ENCODE measurements at regions not wholly inside any gene's neighbourhood (a gene's known extent, or its start where the extent isn't known, plus 50 kb on each side); places are given as distances from the start of the nearest gene placed in this dataset.

- H3K27me3 Mint-ChIP-seq: no peaks in the 10 kb centered on the region
- H3K36me3 Mint-ChIP-seq: no peaks in the 10 kb centered on the region
- no peaks in the 10 kb centered on the region for H3K9me3 Mint-ChIP-seq (ENCODE audit: low read depth)
- H3K4me3 Mint-ChIP-seq: no peak overlapping the region
- DNase-seq: no peak
- no peak for ATAC-seq
- CTCF ChIA-PET: no interaction called here
- no peaks in the 10 kb centered on the region for H3K4me1 Mint-ChIP-seq
- no peak overlapping the region for H3K27ac Mint-ChIP-seq
These were observed 162.1 kb downstream of the C3orf38 start for GRCh38 chr3:88311826-88312225.

- CTCF ChIA-PET: no interaction called here
- Mint-ChIP-seq H3K36me3 (no peaks in the 10 kb centered on the region), H3K4me3 (no peak overlapping the region), H3K27ac (no peak overlapping the region), H3K9me3 (ENCODE audit: low read depth) (no peaks in the 10 kb centered on the region), H3K4me1 (no peaks in the 10 kb centered on the region), H3K27me3 (no peaks in the 10 kb centered on the region)
- ATAC-seq (no peak), DNase-seq (no peak)
These were observed 162.5 kb downstream of the C3orf38 start for GRCh38 chr3:88312256-88312655.

- Mint-ChIP-seq H3K36me3 (no peaks in the 10 kb centered on the region), H3K27ac (no peak overlapping the region), H3K27me3 (no peaks in the 10 kb centered on the region), H3K4me3 (no peak overlapping the region), H3K9me3 (ENCODE audit: low read depth) (no peaks in the 10 kb centered on the region), H3K4me1 (no peaks in the 10 kb centered on the region)
- CTCF ChIA-PET: no interaction called here
- DNase-seq (no peak), ATAC-seq (no peak)
These were observed 168.3 kb downstream of the C3orf38 start for GRCh38 chr3:88318067-88318466.

- Mint-ChIP-seq H3K27me3 (no peaks in the 10 kb centered on the region), H3K4me3 (no peak overlapping the region), H3K36me3 (no peaks in the 10 kb centered on the region), H3K27ac (no peak overlapping the region), H3K9me3 (ENCODE audit: low read depth) (no peaks in the 10 kb centered on the region), H3K4me1 (no peaks in the 10 kb centered on the region)
- CTCF ChIA-PET: no interaction called here
- ATAC-seq (no peak), DNase-seq (no peak)
These were observed 171.7 kb downstream of the C3orf38 start for GRCh38 chr3:88321363-88322050.

- CTCF ChIA-PET: no interaction called here
These were observed 175.0 kb downstream of the C3orf38 start for GRCh38 chr3:88324788-88325187.

GRCh38 chr3:88334187-88334868 is 184.6 kb downstream of the C3orf38 start:
- DNase-seq (no peak), ATAC-seq (no peak)
- H3K36me3 Mint-ChIP-seq: no peaks in the 10 kb centered on the region
- H3K27ac Mint-ChIP-seq: no peak overlapping the region
- H3K4me3 Mint-ChIP-seq: no peak overlapping the region
- H3K27me3 Mint-ChIP-seq: no peaks in the 10 kb centered on the region
- H3K9me3 Mint-ChIP-seq (ENCODE audit: low read depth): peaks cover 7% of the 10 kb centered on the region
- no peaks in the 10 kb centered on the region for H3K4me1 Mint-ChIP-seq
- CTCF ChIA-PET: no interaction called here

More at GRCh38 chr3:88324788-88325187, 175.0 kb downstream of the C3orf38 start:
- H3K27ac Mint-ChIP-seq: no peak overlapping the region
- no peaks in the 10 kb centered on the region for H3K4me1 Mint-ChIP-seq
- H3K4me3 Mint-ChIP-seq: no peak overlapping the region
- no peaks in the 10 kb centered on the region for H3K36me3 Mint-ChIP-seq
- no peak for ATAC-seq
- no peaks in the 10 kb centered on the region for H3K27me3 Mint-ChIP-seq
- no peaks in the 10 kb centered on the region for H3K9me3 Mint-ChIP-seq (ENCODE audit: low read depth)
- DNase-seq: no peak

GRCh38 chr3:88336894-88337293 is 187.1 kb downstream of the C3orf38 start:
- Mint-ChIP-seq H3K27ac (no peak overlapping the region), H3K36me3 (no peaks in the 10 kb centered on the region), H3K9me3 (ENCODE audit: low read depth) (peaks cover 7% of the 10 kb centered on the region), H3K4me3 (no peak overlapping the region), H3K27me3 (no peaks in the 10 kb centered on the region), H3K4me1 (no peaks in the 10 kb centered on the region)
- no peak for DNase-seq
- no peak for ATAC-seq
- CTCF ChIA-PET: no interaction called here

GRCh38 chr3:88343264-88343663 is 193.5 kb downstream of the C3orf38 start:
- DNase-seq (no peak), ATAC-seq (no peak)
- no peaks in the 10 kb centered on the region for H3K36me3 Mint-ChIP-seq
- no peaks in the 10 kb centered on the region for H3K27me3 Mint-ChIP-seq
- CTCF ChIA-PET: no interaction called here
- H3K4me3 Mint-ChIP-seq: no peak overlapping the region
- H3K9me3 Mint-ChIP-seq (ENCODE audit: low read depth): no peaks in the 10 kb centered on the region
- no peak overlapping the region for H3K27ac Mint-ChIP-seq
- H3K4me1 Mint-ChIP-seq: no peaks in the 10 kb centered on the region

- no peaks in the 10 kb centered on the region for H3K9me3 Mint-ChIP-seq (ENCODE audit: low read depth)
- H3K4me3 Mint-ChIP-seq: no peak overlapping the region
- no peaks in the 10 kb centered on the region for H3K27me3 Mint-ChIP-seq
- H3K36me3 Mint-ChIP-seq: no peaks in the 10 kb centered on the region
- no peaks in the 10 kb centered on the region for H3K4me1 Mint-ChIP-seq
- CTCF ChIA-PET: no interaction called here
- no peak overlapping the region for H3K27ac Mint-ChIP-seq
- DNase-seq (no peak), ATAC-seq (no peak)
These were observed 196.9 kb downstream of the C3orf38 start for GRCh38 chr3:88346643-88347042.

GRCh38 chr3:88362428-88362827 is 212.7 kb downstream of the C3orf38 start:
- no peaks in the 10 kb centered on the region for H3K27me3 Mint-ChIP-seq
- no peak overlapping the region for H3K4me3 Mint-ChIP-seq
- no peak for ATAC-seq
- H3K27ac Mint-ChIP-seq: no peak overlapping the region
- H3K4me1 Mint-ChIP-seq: no peaks in the 10 kb centered on the region
- CTCF ChIA-PET: no interaction called here
- H3K36me3 Mint-ChIP-seq: no peaks in the 10 kb centered on the region
- no peak for DNase-seq
- H3K9me3 Mint-ChIP-seq (ENCODE audit: low read depth): peaks cover 6% of the 10 kb centered on the region

GRCh38 chr3:88364926-88365325 is 215.2 kb downstream of the C3orf38 start:
- CTCF ChIA-PET: no interaction called here
- H3K4me3 Mint-ChIP-seq: no peak overlapping the region
- DNase-seq (no peak), ATAC-seq (no peak)
- H3K9me3 Mint-ChIP-seq (ENCODE audit: low read depth): peaks cover 6% of the 10 kb centered on the region
- H3K27me3 Mint-ChIP-seq: no peaks in the 10 kb centered on the region
- H3K4me1 Mint-ChIP-seq: no peaks in the 10 kb centered on the region
- no peaks in the 10 kb centered on the region for H3K36me3 Mint-ChIP-seq
- no peak overlapping the region for H3K27ac Mint-ChIP-seq

- CTCF ChIA-PET: no interaction called here
These were observed 219.6 kb downstream of the C3orf38 start for GRCh38 chr3:88369337-88369736.

GRCh38 chr3:88369767-88370166 is 220.0 kb downstream of the C3orf38 start:
- ATAC-seq: no peak
- H3K9me3 Mint-ChIP-seq (ENCODE audit: low read depth): peaks cover 12% of the 10 kb centered on the region
- no peaks in the 10 kb centered on the region for H3K36me3 Mint-ChIP-seq

More at GRCh38 chr3:88369337-88369736, 219.6 kb downstream of the C3orf38 start:
- Mint-ChIP-seq H3K27me3 (no peaks in the 10 kb centered on the region), H3K4me1 (no peaks in the 10 kb centered on the region), H3K9me3 (ENCODE audit: low read depth) (peaks cover 12% of the 10 kb centered on the region), H3K36me3 (no peaks in the 10 kb centered on the region), H3K27ac (no peak overlapping the region), H3K4me3 (no peak overlapping the region)
- no peak for DNase-seq
- ATAC-seq: no peak

GRCh38 chr3:88385090-88385489 is 235.3 kb downstream of the C3orf38 start:
- Mint-ChIP-seq H3K27ac (no peak overlapping the region), H3K36me3 (no peaks in the 10 kb centered on the region), H3K9me3 (ENCODE audit: low read depth) (peaks cover 14% of the 10 kb centered on the region), H3K27me3 (no peaks in the 10 kb centered on the region), H3K4me3 (no peak overlapping the region), H3K4me1 (no peaks in the 10 kb centered on the region)
- CTCF ChIA-PET: no interaction called here
- DNase-seq (no peak), ATAC-seq (no peak)

More at GRCh38 chr3:88369767-88370166, 220.0 kb downstream of the C3orf38 start:
- no peak for DNase-seq
- Mint-ChIP-seq H3K27me3 (no peaks in the 10 kb centered on the region), H3K27ac (no peak overlapping the region), H3K4me1 (no peaks in the 10 kb centered on the region), H3K4me3 (no peak overlapping the region)
- CTCF ChIA-PET: no interaction called here

All from activated CD8-positive, alpha-beta memory T cell treated with anti-CD3 and anti-CD28 coated beads, Interleukin-2, amount 10 ng/mL, durations not matched to agents 7 days and 5 days (primary cell).